SK-N-SH (cell line): ENCODE measurements at regions not wholly inside any gene's neighbourhood (a gene's known extent, or its start where the extent isn't known, plus 50 kb on each side); places are given as distances from the start of the nearest gene placed in this dataset.

Source experiments
- CTCF ChIA-PET: fragments of 300-600, 350-600 bp; formaldehyde crosslinking; extraction: SDS; loops from one replicate; lab custom pipeline; 2021; lab: Yijun Ruan, JAX
- POLR2A ChIA-PET: fragments of 350-600 bp; sonication (Branson Sonifier 250); formaldehyde crosslinking; extraction: SDS; loops from one replicate; lab custom pipeline; 2020; ENCODE audit warnings: antibody characterized with exemption, inconsistent platforms; lab: Yijun Ruan, JAX
- DNase-seq: peaks from one replicate; pipeline ENCODE4 v3.0.0; 2012
- H2AFZ ChIP-seq: fragments of 200-600 bp; sonication (generic); 2 replicates; pipeline ENCODE4 v1.8.1; 2016; ENCODE audit warnings: antibody characterized with exemption, mild to moderate bottlenecking, low read depth
- H3F3A ChIP-seq: fragments of 200-600 bp; sonication (generic); replicated peaks from 2 replicates; pipeline ENCODE3; 2016; ENCODE audit warnings: antibody characterized with exemption, mild to moderate bottlenecking; ENCODE audit not compliant: insufficient read depth
- H3K27ac ChIP-seq, 2 experiments: fragments of 200-500 bp in 1 of 2; fragments of 200-600 bp in 1 of 2; sonication (Bioruptor generic) in 1 of 2; sonication (generic), shearing (Covaris generic) in 1 of 2; 2 replicates each; pipeline versions ENCODE4 v1.5.1 to v1.6.1; 2014 to 2016; ENCODE audit warnings: low read depth in 2 of 2, inconsistent platforms in 1 of 2, low read length in 1 of 2, mild to moderate bottlenecking in 1 of 2, mixed read lengths in 1 of 2
- H3K27me3 ChIP-seq: fragments of 200-600 bp; sonication (generic), shearing (Covaris generic); 2 replicates; pipeline ENCODE4 v1.6.1; 2016; ENCODE audit warnings: mixed run types; ENCODE audit not compliant: insufficient read depth
- H3K36me3 ChIP-seq, 2 experiments: fragments of 200-500 bp in 1 of 2; fragments of 200-600 bp in 1 of 2; sonication (Bioruptor generic) in 1 of 2; sonication (generic) in 1 of 2; replicated peaks in 1 of 2; 2 replicates each; pipeline versions ENCODE3 to v1.5.1; 2014 to 2016; ENCODE audit warnings: low read length in 1 of 2, mild to moderate bottlenecking in 1 of 2; ENCODE audit not compliant: insufficient read depth in 2 of 2, control insufficient read depth in 1 of 2
- H3K4me1 ChIP-seq, 2 experiments: fragments of 200-500 bp in 1 of 2; fragments of 200-600 bp in 1 of 2; sonication (Bioruptor generic) in 1 of 2; sonication (generic), shearing (Covaris generic) in 1 of 2; 2 replicates each; pipeline versions ENCODE4 v1.5.1 to v1.6.1; 2014 to 2016; ENCODE audit warnings: low read depth in 1 of 2, low read length in 1 of 2, mixed run types in 1 of 2; ENCODE audit not compliant: insufficient read depth in 2 of 2, control insufficient read depth in 1 of 2
- H3K4me2 ChIP-seq: fragments of 200-600 bp; sonication (generic), shearing (Covaris generic); 2 replicates; pipeline ENCODE4 v1.6.1; 2017; ENCODE audit warnings: mixed run types
- H3K4me3 ChIP-seq, 2 experiments: fragments of 200-500 bp in 1 of 2; fragments of 200-600 bp in 1 of 2; sonication (Bioruptor generic) in 1 of 2; sonication (generic), shearing (Covaris generic) in 1 of 2; 2 replicates each; pipeline versions ENCODE4 v1.5.1 to v1.8.1; 2014 to 2016; ENCODE audit warnings: low read depth in 2 of 2, inconsistent platforms in 1 of 2, low read length in 1 of 2, mild to moderate bottlenecking in 1 of 2, mixed read lengths in 1 of 2, moderate library complexity in 1 of 2
- H3K79me2 ChIP-seq: fragments of 200-600 bp; sonication (generic); 2 replicates; pipeline ENCODE4 v1.8.1; 2017; ENCODE audit warnings: mild to moderate bottlenecking; ENCODE audit not compliant: insufficient read depth
- H3K9ac ChIP-seq: fragments of 200-600 bp; sonication (generic); 2 replicates; pipeline ENCODE4 v1.6.1; 2017; ENCODE audit warnings: mixed run types
- H3K9me2 ChIP-seq: fragments of 200-600 bp; sonication (generic); 2 replicates; pipeline ENCODE4 v1.6.1; 2017; ENCODE audit warnings: mixed run types
- H3K9me3 ChIP-seq: fragments of 200-600 bp; sonication (generic); 2 replicates; pipeline ENCODE4 v1.6.1; 2017; ENCODE audit warnings: mixed run types, mild to moderate bottlenecking, moderate library complexity
- H4K20me1 ChIP-seq: fragments of 200-600 bp; sonication (generic); 2 replicates; pipeline ENCODE4 v1.6.1; 2017; ENCODE audit warnings: mild to moderate bottlenecking, mixed run types; ENCODE audit not compliant: insufficient read depth
- CHD2 ChIP-seq: fragments of 150-350 bp; IDR thresholded peaks from 2 replicates; pipeline ENCODE4 v1.6.1; 2018; ENCODE audit warnings: low read length; ENCODE audit not compliant: partially characterized antibody
- CTCF ChIP-seq: fragments of 200-600 bp; sonication (generic); IDR thresholded peaks from 2 replicates; pipeline ENCODE4 v1.6.1; 2017; ENCODE audit warnings: antibody characterized with exemption, mild to moderate bottlenecking, moderate library complexity
- ELF1 ChIP-seq: IDR thresholded peaks from 2 replicates; pipeline ENCODE4 v1.4.0; 2012
- EZH2phosphoT487 ChIP-seq: fragments of 200-600 bp; sonication (generic); IDR thresholded peaks from 2 replicates; pipeline ENCODE4 v1.6.1; 2017; ENCODE audit warnings: low read depth, mixed run types, mild to moderate bottlenecking, antibody characterized with exemption, moderate library complexity, borderline replicate concordance
- FOSL2 ChIP-seq: IDR thresholded peaks from 2 replicates; pipeline ENCODE4 v1.4.0; 2012; ENCODE audit warnings: low read depth, mild to moderate bottlenecking, moderate library complexity, borderline replicate concordance
- FOXM1 ChIP-seq: IDR thresholded peaks from 2 replicates; pipeline ENCODE4 v1.4.0; 2012; ENCODE audit warnings: low read depth, mild to moderate bottlenecking
- JUND ChIP-seq: IDR thresholded peaks from 2 replicates; pipeline ENCODE4 v1.4.0; 2012
- MEF2A ChIP-seq: IDR thresholded peaks from 2 replicates; pipeline ENCODE4 v1.4.0; 2012; ENCODE audit warnings: low read depth, borderline replicate concordance
- NFIC ChIP-seq: IDR thresholded peaks from 2 replicates; pipeline ENCODE4 v1.4.0; 2012; ENCODE audit warnings: borderline replicate concordance
- PBX3 ChIP-seq: IDR thresholded peaks from 2 replicates; pipeline ENCODE4; 2012
- POLR2AphosphoS5 ChIP-seq: IDR thresholded peaks from 2 replicates; pipeline ENCODE4 v1.6.1; 2012; ENCODE audit warnings: low read depth, low read length
- RAD21 ChIP-seq: IDR thresholded peaks from 2 replicates; pipeline ENCODE4 v1.6.1; 2012; ENCODE audit warnings: mild to moderate bottlenecking, low read length
- RCOR1 ChIP-seq: fragments of 150-350 bp; IDR thresholded peaks from 2 replicates; pipeline ENCODE4 v1.6.1; 2017; ENCODE audit warnings: antibody characterized with exemption, low read length
- RXRA ChIP-seq: IDR thresholded peaks from 2 replicates; pipeline ENCODE4 v1.4.0; 2012; ENCODE audit warnings: low read depth, mild to moderate bottlenecking, borderline replicate concordance
- SMC3 ChIP-seq: IDR thresholded peaks from 2 replicates; pipeline ENCODE4 v1.6.1; 2012; ENCODE audit warnings: low read depth, low read length, improper control_type of control experiment
- TEAD4 ChIP-seq: IDR thresholded peaks from 2 replicates; pipeline ENCODE4 v1.4.0; 2012; ENCODE audit warnings: mild to moderate bottlenecking, borderline replicate concordance; ENCODE audit not compliant: insufficient read depth
- USF2 ChIP-seq: fragments of 150-350 bp; IDR thresholded peaks from 2 replicates; pipeline ENCODE4 v1.6.1; 2017; ENCODE audit warnings: antibody characterized with exemption, low read length, low read depth, borderline replicate concordance
- WGBS: methylation state at CpG from one replicate; pipeline ENCODE4 v1.1.6; 2017; ENCODE audit warnings: low lambda C conversion rate; 5-methylcytosine and 5-hydroxymethylcytosine counted together
- TF ChIP-seq, protein P1 (sequence below): IDR thresholded peaks from 2 replicates; pipeline ENCODE4 v1.6.1; 2012; ENCODE audit warnings: mild to moderate bottlenecking, low read depth, low read length, moderate library complexity
- TF ChIP-seq, protein P2 (sequence below): fragments of 150-350 bp; IDR thresholded peaks from 2 replicates; pipeline ENCODE4 v1.6.1; 2016; ENCODE audit warnings: mild to moderate bottlenecking, low read depth, low read length

GRCh38 chr6:135115411-135115810, 60.8 kb upstream of the HBS1L start:
- Histone ChIP-seq H3K27ac (no peak overlapping the region), H3K4me3 (no peak overlapping the region), H3K4me2 (no peak overlapping the region), H2AFZ (no peak overlapping the region), H3K9ac (no peak overlapping the region), H3K79me2 (no peaks in the 10 kb centered on the region), H4K20me1 (no peaks in the 10 kb centered on the region), H3F3A (no peaks in the 10 kb centered on the region), H3K36me3 (no peaks in the 10 kb centered on the region), H3K27me3 (no peaks in the 10 kb centered on the region), H3K9me2 (no peaks in the 10 kb centered on the region), H3K9me3 (no peaks in the 10 kb centered on the region), H3K4me1 (no peaks in the 10 kb centered on the region)
- CTCF ChIA-PET: interaction anchor here (0.9 to 1.2 kb wide), 2 partner anchors 8 to 10 kb away, joined by 4 read pairs; no protein-coding TSS in a partner anchor
- POLR2A ChIA-PET: no interaction called here
- no peak for DNase-seq
- 74% methylated on average over 2 of the region's 2 CpGs for WGBS
- TF ChIP-seq PBX3 (no peak), TEAD4 (no peak), RAD21 (no peak), FOSL2 (no peak), NFIC (no peak), ELF1 (no peak), RCOR1 (no peak), JUND (no peak), EZH2phosphoT487 (no peak), POLR2AphosphoS5 (no peak), FOXM1 (no peak), CTCF (no peak), RXRA (no peak), USF2 (no peak), CHD2 (no peak), MEF2A (no peak), SMC3 (no peak)
- TF ChIP-seq, protein P1, sequence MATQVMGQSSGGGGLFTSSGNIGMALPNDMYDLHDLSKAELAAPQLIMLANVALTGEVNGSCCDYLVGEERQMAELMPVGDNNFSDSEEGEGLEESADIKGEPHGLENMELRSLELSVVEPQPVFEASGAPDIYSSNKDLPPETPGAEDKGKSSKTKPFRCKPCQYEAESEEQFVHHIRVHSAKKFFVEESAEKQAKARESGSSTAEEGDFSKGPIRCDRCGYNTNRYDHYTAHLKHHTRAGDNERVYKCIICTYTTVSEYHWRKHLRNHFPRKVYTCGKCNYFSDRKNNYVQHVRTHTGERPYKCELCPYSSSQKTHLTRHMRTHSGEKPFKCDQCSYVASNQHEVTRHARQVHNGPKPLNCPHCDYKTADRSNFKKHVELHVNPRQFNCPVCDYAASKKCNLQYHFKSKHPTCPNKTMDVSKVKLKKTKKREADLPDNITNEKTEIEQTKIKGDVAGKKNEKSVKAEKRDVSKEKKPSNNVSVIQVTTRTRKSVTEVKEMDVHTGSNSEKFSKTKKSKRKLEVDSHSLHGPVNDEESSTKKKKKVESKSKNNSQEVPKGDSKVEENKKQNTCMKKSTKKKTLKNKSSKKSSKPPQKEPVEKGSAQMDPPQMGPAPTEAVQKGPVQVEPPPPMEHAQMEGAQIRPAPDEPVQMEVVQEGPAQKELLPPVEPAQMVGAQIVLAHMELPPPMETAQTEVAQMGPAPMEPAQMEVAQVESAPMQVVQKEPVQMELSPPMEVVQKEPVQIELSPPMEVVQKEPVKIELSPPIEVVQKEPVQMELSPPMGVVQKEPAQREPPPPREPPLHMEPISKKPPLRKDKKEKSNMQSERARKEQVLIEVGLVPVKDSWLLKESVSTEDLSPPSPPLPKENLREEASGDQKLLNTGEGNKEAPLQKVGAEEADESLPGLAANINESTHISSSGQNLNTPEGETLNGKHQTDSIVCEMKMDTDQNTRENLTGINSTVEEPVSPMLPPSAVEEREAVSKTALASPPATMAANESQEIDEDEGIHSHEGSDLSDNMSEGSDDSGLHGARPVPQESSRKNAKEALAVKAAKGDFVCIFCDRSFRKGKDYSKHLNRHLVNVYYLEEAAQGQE: no peak
- TF ChIP-seq, protein P2, sequence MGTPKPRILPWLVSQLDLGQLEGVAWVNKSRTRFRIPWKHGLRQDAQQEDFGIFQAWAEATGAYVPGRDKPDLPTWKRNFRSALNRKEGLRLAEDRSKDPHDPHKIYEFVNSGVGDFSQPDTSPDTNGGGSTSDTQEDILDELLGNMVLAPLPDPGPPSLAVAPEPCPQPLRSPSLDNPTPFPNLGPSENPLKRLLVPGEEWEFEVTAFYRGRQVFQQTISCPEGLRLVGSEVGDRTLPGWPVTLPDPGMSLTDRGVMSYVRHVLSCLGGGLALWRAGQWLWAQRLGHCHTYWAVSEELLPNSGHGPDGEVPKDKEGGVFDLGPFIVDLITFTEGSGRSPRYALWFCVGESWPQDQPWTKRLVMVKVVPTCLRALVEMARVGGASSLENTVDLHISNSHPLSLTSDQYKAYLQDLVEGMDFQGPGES: no peak
